ENCODE measurements at regions not wholly inside any gene's neighbourhood (a gene's known extent, or its start where the extent isn't known, plus 50 kb on each side); places are given as distances from the start of the nearest gene placed in this dataset.
"Not testable (repeated sequence)": the region's sequence is repeated elsewhere in the genome, so short reads cannot be mapped to it uniquely, and the experiment has no call there.

DNA sequence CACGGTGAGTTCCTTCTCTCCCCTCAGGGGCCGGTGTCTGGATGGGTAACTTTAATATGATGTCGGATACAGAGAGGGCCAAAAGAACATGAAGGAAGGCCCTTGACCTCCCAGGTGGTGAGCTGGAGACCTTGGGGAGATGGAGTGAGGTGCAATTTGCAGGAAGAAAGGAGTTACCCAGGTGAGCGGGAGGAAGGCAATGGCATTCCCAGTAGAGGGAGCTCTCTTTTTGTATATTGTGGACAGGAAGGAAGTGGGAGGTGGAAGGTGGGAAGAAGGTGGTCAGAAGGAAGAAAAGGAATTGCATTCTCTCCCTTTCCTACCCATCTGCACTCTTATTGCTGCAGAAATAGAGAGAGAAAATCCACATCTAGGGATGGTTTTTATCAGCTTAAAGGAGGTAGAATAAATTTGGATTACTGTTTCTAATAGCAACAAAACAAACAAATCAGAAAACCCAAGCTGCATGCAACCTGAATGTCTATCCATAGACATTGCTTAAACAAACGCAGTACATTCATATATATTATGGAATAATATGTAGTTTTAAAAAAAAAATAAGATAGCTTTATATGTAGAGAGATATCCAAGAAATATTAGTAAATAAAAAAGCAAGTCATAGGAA lies 169.0 kb upstream of the TSC22D2 start:
- DNase-seq: no peak

DNA sequence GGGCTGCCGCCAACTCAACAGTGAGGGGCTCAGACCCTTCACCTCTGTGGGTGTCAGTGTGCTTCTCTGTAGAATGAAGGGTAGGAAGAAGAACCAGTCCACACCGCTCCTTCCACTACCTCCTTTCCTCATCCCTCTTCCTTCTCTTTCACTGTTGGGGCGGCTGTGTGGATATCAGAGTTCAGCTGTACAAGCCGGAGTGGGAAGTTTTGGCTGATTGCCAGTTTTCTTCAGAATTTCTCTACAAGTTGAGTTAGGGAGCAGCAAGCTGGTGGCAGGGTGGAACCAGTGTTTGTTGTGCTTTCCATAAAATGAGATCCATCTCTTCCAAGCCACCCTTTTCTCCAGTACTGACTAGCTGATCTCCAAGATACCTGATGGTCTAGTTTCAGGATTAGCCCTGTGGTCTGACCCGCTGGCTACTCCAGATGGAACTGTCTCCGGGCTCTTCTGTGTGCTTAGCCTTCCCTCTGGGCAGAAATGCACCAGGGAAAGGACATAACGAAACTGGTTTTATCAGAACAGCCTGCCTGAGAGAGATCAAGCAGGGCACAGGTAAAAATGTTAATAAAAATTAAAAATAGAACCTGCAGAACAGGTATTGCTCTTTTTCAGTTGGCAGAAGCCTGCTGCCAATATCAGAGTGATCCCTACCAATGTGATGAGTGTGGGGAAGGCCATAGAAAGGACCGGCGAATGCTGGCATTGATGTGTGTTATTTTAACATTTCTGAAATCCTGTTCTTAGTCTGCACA lies 169.9 kb upstream of the TSC22D2 start:
- DNase-seq: no peak

DNA sequence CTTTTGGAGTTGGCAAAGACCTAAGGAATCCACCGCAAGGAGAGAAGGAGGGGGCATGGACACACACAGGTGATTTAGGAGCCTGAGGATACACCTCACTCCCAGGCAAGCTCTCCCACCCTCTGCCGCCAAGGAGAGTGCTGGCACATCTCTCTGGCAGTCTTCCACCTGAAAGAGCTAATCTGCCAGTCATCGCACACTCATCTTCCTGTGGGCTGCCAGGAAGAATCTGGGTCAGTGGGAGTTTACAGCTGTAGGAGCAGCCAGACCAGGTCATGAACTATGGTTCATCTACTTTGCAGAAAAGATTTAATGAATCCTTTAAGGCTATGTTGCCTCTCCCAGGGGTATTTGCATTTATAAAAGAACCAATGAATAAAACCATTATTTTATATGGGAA lies 170.6 kb upstream of the TSC22D2 start:
- DNase-seq: no peak

DNA sequence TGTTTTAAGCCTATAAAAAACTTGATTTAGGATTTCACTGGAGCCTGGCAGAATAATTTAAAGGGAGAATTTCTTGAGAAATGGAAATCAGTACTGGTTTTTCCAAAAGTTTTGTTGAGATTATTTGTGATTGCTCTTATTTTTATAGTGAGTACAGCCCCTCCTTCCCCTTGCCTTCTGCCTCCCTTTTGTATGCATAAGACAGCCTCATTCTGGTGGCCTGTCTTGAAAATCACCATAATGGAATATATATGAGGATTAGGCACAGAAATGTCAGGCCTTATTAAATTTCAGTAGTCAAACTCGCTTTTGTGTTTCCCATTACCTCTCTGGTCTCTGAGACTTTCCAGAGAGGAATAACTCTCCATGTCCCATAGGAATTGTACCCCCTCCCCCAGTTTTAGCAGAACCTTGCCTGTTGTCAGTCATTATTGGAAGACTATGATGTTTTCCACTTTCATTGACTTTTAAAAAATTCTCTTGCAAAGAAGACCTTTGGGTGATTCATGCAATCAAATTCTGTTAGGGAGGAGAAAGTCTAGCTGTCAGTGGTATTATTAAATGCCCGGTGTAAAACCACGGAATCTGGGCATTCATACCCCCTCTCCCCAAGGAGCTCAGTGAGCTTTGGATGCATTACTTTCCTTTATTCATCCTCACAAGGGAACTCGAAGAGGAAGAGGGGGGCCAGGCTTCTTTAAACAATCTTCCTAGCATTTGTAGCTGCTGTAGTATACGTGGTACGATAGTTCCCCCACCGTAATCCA lies 171.6 kb upstream of the TSC22D2 start:
- DNase-seq: no peak

DNA sequence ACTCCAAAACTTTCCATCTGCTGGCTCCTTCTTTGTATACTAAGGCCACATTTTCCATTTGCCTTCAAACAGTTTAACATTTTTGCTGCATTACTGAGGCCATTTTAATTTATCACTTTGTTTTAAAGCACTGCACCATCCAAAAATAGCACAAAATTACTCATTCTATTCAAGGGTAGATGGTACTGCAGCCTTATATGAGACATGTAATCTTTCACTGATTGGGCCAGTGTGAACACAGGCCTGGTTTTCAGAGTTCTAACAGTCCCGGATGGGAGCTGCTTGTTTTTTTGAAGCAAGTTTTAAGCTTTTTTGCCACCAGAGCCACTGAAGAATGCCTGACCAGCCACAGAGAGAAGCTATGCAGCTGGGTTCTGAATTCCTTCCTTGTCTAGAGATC lies 172.3 kb upstream of the TSC22D2 start:
- no peak for DNase-seq

DNA sequence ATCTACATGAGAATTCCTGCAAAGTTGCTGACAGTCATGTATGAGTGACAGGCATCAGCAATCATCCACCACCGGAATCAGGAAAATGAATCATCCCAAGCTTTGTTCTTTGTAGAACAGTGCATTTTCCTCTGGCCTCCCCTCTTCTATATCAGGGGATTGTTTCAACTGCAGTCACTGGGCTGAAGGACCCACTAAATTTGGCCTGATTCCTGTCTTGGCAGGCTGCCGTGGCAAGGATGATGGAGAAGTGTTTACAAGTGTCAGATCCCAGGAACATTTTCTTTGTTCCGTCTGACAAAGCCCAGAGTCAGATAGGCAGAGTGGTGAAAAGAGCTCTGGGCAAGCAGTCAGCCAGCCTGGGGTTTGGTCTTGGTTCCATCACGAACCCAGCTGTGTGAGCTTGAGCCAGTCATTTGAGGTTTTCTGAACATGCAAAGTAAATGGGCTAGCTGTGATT lies 175.1 kb upstream of the TSC22D2 start:
- DNase-seq: no peak

DNA sequence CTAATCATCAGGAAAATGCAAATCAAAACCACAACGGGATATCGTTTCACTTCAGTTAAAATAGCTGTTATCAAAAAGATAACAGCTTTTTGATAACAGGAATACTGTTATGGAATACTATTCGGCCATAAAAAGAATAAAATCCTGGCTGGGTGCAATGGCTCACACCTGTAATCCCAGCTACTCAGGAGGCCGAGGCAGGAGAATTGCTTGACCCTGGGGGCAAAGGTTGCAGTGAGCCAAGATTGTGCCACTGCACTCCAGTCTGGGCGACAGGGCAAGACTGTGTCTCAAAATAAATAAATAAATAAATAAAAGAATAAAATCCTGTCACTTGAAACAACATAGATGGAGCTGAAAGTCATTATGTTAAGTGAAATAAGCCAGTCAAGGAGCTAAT lies 178.1 kb upstream of the TSC22D2 start:
- no peak for DNase-seq

DNA sequence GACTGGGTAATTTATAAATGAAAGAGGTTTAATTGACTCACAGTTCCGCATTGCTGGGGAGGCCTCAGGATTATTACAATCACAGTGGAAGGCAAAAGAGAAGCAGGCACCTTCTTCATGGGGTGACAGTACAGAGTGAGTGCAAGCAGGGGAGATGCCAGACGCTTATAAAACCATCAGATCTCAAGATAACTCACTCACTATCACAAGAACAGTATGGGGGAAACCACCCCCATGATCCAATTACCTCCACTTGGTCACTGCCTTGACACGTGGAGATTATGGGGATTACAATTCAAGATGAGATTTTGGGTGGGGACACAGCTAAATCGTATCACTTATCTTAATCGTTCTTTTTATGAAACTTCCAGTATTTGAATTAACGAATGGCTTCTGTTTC lies 179.5 kb upstream of the TSC22D2 start:
- not testable (repeated sequence) for DNase-seq

DNA sequence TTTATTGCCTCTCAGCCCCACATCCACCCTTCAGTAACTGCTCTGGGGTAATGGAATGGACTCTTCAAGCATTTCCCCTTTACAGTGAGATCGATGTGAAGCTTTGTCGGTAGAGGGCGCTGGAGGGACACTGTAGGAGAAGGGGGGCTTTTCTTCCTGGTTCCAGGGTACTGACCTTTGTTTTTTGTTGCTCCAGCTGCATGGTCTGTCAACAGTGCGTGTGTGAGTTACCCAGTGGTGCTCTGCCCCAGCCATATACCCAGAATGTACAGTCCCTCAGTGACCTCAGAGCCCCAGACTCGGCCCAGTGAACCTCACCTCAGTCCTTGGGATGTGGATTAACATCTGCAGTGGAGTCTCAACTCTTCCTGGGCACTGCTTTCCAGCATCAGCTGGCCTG lies 180.3 kb upstream of the TSC22D2 start:
- no peak for DNase-seq

DNA sequence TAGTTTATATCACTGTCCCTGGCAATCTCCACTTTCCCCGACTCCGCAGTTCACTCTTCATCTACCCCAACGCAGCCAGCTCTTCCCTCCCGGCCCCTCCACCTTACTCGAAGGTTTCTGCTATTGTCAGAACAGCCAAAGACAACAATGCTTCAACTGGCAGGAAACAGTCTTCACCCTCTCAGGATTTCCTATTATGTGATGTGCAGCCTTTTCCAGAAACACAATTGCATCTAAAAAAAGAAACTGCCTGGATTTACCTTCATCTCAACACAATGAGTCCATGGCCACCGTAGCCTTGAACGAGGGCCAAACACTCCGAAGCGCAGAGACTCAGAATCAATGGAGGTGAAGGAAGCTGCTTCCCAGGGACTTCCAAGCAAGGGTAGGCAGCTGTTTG lies 182.1 kb upstream of the TSC22D2 start:
- no peak for DNase-seq

DNA sequence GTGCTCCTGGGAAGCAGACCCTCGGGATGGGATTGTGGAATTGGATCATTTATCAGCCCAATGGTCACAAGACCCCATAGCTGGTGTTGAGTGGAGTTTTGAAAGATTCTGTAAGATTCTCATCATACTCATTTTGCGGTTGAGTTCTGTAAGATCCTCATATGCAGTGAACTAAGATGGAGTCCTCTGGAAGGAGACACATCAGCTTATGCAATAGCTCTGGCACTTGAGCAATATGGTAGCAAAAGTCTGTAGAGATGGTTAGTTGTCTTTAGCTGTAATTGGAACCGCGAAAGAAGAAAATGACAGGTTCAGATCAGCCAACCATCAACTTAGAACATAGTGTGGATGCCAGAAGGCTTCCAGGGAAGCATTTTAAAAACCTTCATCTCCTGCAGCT lies 184.5 kb upstream of the TSC22D2 start:
- DNase-seq: no peak

DNA sequence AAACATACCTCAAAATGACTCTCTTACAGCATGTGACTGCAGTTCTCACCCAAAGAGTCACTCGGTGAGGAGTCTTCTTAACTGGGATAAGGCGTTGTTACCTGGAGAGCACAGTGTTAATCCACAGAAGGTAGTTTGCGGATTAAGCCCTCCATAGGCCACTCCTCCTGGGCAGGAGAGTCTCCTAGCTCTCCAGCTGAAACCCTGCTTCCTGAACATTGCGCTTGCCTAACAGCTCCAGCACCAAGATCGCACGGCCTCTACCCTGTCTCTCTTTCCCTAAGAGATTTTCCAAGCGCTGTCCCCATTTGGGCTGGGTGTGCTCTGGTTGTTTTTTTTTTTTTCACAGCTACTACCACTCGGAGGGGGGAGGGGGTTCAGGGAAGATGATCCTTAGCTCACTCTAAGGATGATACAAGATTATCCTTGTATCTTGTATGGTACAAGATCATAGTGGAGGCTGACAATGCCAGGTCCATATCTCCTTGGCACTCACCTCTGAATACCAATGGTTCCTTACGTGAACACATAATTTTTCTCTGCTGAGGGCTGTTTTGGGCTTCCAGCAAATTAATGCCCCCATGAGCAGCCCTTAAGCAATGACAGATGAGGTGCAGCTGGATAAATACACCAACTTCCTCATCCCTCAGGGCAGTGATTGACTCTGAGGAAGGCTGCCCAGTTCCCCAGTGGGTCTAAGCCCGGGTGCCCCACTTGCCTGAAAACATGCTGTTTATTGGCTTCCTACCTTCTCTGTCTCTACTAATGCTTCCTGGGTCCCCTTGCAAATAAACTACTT lies 185.2 kb upstream of the TSC22D2 start:
- no peak for DNase-seq

DNA sequence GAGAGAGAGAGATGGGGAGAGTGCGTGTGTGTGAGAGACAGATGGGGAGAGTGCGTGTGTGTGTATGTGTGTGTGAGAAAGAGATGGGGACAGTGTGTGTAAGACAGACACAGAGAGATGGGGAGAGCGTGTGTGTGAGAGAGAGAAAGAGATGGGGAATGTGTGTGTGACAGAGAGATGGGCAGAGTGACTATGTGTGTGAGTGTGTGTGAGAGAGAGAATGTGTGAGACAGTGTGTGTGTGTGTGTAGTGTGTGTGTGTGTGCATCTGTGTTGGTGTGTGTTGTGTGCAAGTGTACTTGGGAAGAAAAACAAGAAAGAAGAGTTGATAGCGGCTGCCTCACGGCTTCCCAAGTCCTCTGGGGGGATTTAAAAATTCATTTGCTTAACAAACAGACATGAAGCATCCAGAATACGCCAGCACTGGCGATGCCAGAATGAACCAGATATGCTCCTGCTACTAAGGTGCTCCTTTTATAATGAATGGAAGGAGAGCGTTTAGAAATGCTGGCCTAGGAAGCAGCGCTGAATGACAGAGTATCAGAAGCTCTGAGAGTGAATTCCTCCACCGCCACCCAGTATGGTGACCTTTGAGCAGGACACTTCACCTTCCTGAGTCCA lies 186.1 kb upstream of the TSC22D2 start:
- no peak for DNase-seq

DNA sequence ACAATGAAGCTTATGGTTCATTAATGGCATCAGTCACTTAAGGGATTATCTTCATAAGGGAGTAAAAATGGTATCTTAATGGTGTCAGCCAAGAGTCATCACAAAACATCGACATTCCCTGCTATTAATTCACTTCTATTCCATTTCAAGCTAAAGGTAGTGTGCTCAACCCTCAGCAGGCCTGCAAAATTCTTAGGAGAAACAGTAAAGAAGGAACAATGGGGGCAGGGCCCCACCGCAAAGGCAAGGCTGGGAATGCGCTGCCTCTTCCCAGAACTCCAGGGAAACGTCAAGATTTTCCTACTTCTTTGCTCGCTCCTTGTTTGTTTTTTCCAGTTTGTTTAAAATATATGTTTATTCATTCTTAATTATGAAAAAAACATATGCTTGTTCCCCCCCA lies 187.3 kb upstream of the TSC22D2 start:
- no peak for DNase-seq

DNA sequence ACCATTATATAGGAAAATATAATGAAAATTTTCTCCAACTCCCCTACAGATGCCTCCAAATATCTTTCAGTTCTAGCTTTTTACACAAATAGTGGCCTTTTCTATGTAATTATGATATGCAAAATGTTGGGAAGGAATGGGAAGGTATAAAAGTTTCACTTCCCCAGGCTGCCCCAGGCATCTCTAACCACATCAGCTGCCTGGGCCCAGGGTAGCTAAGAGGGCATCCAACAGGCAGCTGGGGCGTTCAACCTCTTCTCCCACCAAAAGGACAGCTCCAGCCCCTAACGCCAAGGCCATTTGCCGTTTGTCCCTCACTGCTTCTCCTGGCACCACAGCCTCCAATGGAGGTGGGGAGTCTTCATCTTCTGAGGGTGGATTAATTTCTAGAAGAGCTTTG lies 188.1 kb upstream of the TSC22D2 start:
- DNase-seq: no peak

DNA sequence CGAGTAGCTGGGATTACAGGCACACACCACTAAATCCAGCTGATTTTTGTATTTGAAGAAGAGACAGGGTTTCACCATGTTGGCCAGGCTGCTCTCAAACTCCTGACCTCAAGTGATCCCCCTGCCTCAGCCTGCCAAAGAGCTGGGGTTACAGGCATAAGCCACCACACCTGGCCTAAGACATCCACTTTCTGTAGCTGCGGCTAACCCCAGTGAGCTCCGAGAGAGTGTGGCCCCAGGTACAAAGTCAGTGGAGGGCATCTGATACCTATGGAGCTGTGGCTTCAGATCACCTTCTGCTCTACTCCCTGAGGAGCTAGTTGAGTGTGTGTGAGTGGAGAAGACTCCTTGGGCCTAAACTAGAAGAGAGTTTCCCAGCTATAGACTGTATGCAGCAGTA lies 189.3 kb upstream of the TSC22D2 start:
- DNase-seq: no peak

DNA sequence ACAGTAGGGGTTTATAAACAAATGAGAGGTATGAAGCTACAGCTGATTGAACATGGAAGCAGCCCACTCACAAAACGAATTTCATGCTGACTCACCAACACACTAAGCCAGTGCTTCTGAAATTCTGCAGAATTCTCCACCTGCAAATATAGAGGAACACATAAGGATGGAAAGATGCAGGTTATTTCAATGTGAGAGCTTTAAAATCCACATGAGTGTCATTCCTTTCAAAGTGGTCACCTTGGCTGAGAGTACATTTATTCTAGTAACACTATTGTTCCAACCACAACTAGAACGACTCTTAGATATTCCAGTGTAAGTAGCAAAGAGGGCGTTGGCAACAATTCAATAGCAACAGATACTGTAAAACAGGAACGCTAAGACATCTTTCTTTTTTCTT lies 189.9 kb upstream of the TSC22D2 start:
- no peak for DNase-seq

DNA sequence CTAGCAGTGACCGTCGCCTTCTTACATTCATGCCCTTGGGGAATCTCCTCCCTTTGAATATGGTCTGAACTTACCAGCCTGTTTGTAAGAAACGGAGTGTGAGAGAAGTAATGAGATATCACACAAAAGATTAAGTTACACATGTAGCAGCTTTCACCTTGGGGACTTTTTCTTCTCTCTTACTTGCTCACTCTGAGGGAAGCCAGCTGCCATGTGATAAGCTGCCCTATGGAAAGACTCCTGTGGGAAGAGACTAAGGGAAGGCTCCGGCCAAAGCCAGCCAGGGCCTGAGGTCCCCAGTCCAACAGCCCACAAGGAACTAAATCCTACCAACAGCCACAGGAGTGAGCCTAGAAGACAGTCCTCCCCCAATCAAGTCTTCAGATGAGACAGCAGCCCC lies 190.4 kb upstream of the TSC22D2 start:
- no peak for DNase-seq

DNA sequence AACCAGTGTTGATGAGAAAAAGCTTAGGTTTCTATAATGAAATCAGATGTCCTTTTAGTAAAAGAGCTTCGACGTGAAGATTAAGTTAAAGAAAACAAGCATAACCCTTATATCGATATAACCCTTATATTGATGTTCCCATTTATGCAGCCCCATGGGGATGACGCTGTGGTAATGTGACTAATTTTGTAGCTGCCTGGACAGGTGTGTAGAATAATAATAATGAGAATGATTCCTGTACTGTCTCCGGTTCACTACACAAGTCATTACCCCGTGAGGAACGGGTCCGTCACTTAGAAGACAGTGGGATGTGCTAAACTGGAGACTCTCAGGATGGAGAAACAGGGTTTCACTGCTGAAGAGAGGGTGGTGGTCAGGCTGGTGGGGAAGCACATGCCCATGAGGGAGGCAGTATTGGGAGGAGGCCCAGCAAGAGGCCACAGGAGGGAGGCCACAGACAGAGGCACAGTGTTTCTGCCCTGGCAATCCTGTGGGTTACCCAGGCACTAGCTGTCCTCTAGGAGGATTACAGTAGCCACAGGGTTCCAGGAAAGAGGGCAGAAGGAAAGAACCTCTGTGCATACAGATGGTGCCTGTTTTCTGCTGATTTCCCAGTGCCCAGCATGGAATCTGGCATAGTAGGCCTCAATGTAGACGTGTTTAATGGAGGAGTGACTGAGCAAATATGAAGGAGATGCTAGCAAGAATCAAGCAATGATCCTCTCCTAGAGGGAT lies 191.1 kb upstream of the TSC22D2 start:
- no peak for DNase-seq

DNA sequence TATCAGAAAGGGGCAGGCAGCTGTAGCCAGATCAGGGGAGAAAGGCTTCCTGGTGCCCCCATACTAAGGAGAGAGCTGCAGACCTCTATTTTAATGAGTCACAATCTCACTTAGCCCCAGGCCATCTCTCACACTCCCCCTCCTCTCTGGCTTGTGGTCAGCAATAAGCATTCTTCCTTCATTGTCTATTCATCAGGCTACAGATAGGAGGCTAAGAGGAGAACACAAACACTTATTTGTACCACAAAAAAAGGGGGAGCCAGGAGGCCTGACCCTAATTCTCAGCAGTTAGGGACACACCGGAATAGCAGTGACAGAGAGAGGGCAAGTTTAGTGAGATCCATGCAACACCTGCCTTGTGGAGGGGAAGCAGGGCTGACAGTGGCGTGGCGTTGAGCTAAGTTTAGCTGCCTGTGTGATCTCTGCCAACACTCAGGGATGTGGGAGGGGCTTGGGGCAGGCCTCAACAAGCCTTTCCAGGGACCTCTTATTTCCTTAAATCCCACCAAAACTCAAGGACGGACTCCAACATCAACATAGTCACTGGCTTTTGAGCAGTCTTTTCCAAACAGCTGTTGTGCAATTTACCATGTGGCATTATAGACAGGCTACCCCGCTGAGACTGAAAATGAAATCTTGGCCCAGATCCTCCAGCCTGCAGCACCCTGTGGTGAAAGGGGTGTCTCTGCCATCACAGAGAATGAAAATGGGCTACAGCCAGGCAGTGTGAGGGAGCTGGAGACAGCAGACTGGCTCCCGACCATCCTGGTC lies 191.9 kb upstream of the TSC22D2 start:
- DNase-seq: no peak

DNA sequence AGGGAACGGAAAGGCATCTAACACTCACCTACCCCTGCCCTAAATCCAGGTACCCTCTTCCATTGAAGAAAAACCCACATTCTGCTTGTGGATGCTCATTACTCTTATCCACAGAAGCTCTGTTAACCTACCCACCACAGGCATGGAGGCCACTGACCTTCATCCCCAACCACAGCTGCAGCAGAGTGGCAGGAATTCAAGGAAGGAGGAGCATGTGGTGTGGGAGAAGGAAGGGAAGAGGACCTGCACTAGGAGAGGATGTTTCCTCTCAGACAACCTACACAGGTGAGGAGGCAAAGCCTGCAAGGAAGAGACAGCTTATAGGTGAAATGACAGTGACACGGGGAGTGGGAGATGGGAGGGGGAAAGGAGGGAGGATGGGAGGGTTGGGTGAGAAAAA lies 192.5 kb upstream of the TSC22D2 start:
- DNase-seq: no peak
